ENCODE measurements at regions not wholly inside any gene's neighbourhood (a gene's known extent, or its start where the extent isn't known, plus 50 kb on each side); places are given as distances from the start of the nearest gene placed in this dataset.

- TF ChIP-seq POLR2A (IDR thresholded peaks at IDR 0.05; ENCODE audit: low read depth, low read length): no peak
- TF ChIP-seq POLR2AphosphoS5 (IDR thresholded peaks at IDR 0.05; ENCODE audit: low read depth, low read length): no peak
Observed at GRCh38 chr7:131747658-131748232, 191.3 kb upstream of the PODXL start.
